PC-9 (cell line): ENCODE measurements at regions not wholly inside any gene's neighbourhood (a gene's known extent, or its start where the extent isn't known, plus 50 kb on each side); places are given as distances from the start of the nearest gene placed in this dataset.
A peak's percentile ranks its signal among the peaks of the same experiment; 100 is the strongest.
"Not testable (repeated sequence)": the region's sequence is repeated elsewhere in the genome, so short reads cannot be mapped to it uniquely, and the experiment has no call there.

Experiments
- BruUV-seq: library from RNA; stranded (reverse); fragments of 400-500 nt; replicated peaks from 2 replicates; lab custom pipeline; 2021; lab: Mats Ljungman, UMichigan
- CTCF ChIA-PET: fragments of 300-600 bp; sonication (Branson Sonifier 250); formaldehyde crosslinking; loops from one replicate; lab custom pipeline; 2022; ENCODE audit warnings: antibody characterized with exemption; lab: Charles Lee
- POLR2A ChIA-PET: fragments of 300-600 bp; sonication (Branson Sonifier 250); formaldehyde crosslinking; loops from one replicate; lab custom pipeline; 2022; ENCODE audit warnings: antibody characterized with exemption; ENCODE audit not compliant: unreplicated experiment; lab: Charles Lee
- DNase-seq, 2 experiments: peaks; one replicate each; pipeline versions ENCODE4 v3.0.0 to v3.0.0-alpha.2; 2015 to 2022; ENCODE audit warnings: mixed read lengths in 1 of 2
- H2AFZ ChIP-seq: fragments of 200-600 bp; sonication (generic); 2 replicates; pipeline ENCODE4 v1.8.1; 2017; ENCODE audit warnings: antibody characterized with exemption
- H3F3A ChIP-seq: fragments of 200-600 bp; sonication (generic); 2 replicates; pipeline ENCODE4 v1.8.1; 2017; ENCODE audit warnings: antibody characterized with exemption, mild to moderate bottlenecking, low read depth; ENCODE audit not compliant: insufficient read depth
- H3K27ac ChIP-seq: fragments of 200-600 bp; sonication (generic); 2 replicates; pipeline ENCODE4 v1.6.1; 2016; ENCODE audit warnings: mixed run types
- H3K27me3 ChIP-seq: fragments of 200-600 bp; sonication (generic); 2 replicates; pipeline ENCODE4 v1.6.1; 2016; ENCODE audit warnings: low read depth, mixed run types; ENCODE audit not compliant: insufficient read depth
- H3K36me3 ChIP-seq: fragments of 200-600 bp; sonication (generic); 2 replicates; pipeline ENCODE4 v1.6.1; 2016; ENCODE audit warnings: low read depth, mixed run types
- H3K4me1 ChIP-seq: fragments of 200-600 bp; sonication (generic); replicated peaks from 2 replicates; pipeline ENCODE4 v1.6.1; 2016; ENCODE audit warnings: mixed run types; ENCODE audit not compliant: insufficient read depth
- H3K4me2 ChIP-seq: fragments of 200-600 bp; sonication (generic); 2 replicates; pipeline ENCODE4 v1.6.1; 2017; ENCODE audit warnings: mixed run types
- H3K4me3 ChIP-seq: fragments of 200-600 bp; sonication (generic); 2 replicates; pipeline ENCODE4 v1.6.1; 2016; ENCODE audit warnings: mixed run types
- H3K79me2 ChIP-seq: fragments of 200-600 bp; sonication (generic); 2 replicates; pipeline ENCODE4 v1.6.1; 2017; ENCODE audit warnings: low read depth, mixed run types
- H3K9me2 ChIP-seq: fragments of 200-600 bp; sonication (generic); 2 replicates; pipeline ENCODE4 v1.8.1; 2017; ENCODE audit warnings: mild to moderate bottlenecking; ENCODE audit not compliant: insufficient read depth
- H3K9me3 ChIP-seq: fragments of 200-600 bp; sonication (generic); 2 replicates; pipeline ENCODE4 v1.8.1; 2016; ENCODE audit warnings: low read depth; ENCODE audit not compliant: insufficient read depth
- H4K20me1 ChIP-seq: fragments of 200-600 bp; sonication (generic); 2 replicates; pipeline ENCODE4 v1.8.1; 2017; ENCODE audit not compliant: insufficient read depth
- EZH2 ChIP-seq: fragments of 200-600 bp; sonication (generic); IDR thresholded peaks from 2 replicates; pipeline ENCODE4 v1.8.0; 2017; ENCODE audit warnings: antibody characterized with exemption, low read depth
- intact Hi-C: fragments of 100-400 bp; cut with micrococcal nuclease; formaldehyde crosslinking; loops from one replicate; pipeline ENCODE4 v1.10.0; 2022; ENCODE audit not compliant: unreplicated experiment
- TF ChIP-seq, protein P1 (sequence below): fragments of 200-600 bp; sonication (generic); conservative IDR thresholded peaks from 2 replicates; pipeline ENCODE4 v1.6.1; 2017; ENCODE audit warnings: mixed run types, antibody characterized with exemption, mild to moderate bottlenecking, moderate library complexity

DNA sequence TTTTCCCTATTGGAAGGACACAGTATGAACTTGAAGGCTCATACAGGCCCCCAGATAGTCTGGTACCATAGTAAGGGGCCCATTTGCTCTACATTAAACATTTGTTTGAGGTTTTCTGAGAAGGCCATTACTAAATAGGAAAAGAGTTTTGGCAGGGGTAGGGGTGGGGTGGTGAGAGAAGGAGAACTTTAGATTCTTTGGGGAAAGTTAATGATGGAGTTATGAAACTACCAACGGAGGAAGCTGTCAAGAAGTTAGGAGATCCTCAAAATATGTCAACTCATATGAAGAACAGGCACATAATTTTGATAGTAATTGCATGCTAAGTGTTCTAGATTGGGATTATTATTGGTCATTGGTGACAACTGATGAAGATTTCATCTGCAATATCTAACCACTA lies 114.7 kb downstream of the TAF11L14 start:
- POLR2A ChIA-PET: no interaction called here
- no peak for DNase-seq

DNA sequence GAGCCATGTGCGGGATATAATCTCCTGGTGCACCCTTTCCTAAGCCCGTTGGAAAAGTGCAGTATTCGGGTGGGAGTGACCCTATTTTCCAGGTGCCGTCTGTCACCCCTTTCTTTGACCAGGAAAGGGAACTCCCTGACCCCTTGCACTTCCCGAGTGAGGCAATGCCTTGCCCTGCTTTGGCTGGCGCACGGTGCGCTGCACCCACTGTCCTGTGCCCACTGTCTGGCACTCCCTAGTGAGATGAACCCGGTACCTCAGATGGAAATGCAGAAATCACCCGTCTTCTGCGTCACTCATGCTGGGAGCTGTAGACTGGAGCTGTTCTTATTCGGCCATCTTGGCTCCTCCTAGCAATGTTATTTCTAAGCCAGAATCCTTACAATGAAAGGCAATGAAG lies 121.1 kb downstream of the TAF11L14 start:
- H3K79me2 ChIP-seq, H3K9me3 ChIP-seq, H3K27ac ChIP-seq, H3K4me3 ChIP-seq, H3K9me2 ChIP-seq, H2AFZ ChIP-seq, H3K4me1 ChIP-seq, H3K36me3 ChIP-seq, H4K20me1 ChIP-seq, H3F3A ChIP-seq, CTCF ChIA-PET, DNase-seq, POLR2A ChIA-PET, H3K27me3 ChIP-seq, intact Hi-C loops, BruUV-seq: not testable (repeated sequence)
- H3K4me2 ChIP-seq: peak overlapping the region; percentile 34; the same call in 1 of the 2 replicates

More for the DNA sequence above, 114.7 kb downstream of the TAF11L14 start:
- Histone ChIP-seq H3K4me2 (no peak overlapping the region), H3K27me3 (peaks cover 6% of the 10 kb centered on the region; the same call in 1 of the 2 replicates), H3K9me3 (no peaks in the 10 kb centered on the region), H3K4me1 (no peaks in the 10 kb centered on the region), H3K36me3 (no peaks in the 10 kb centered on the region), H3K4me3 (no peak overlapping the region), H3K79me2 (no peaks in the 10 kb centered on the region), H4K20me1 (no peaks in the 10 kb centered on the region), H3F3A (no peaks in the 10 kb centered on the region), H3K9me2 (no peaks in the 10 kb centered on the region), H2AFZ (no peak overlapping the region), H3K27ac (no peak overlapping the region)
- BruUV-seq: no TSS peak
- TF ChIP-seq, protein P1, sequence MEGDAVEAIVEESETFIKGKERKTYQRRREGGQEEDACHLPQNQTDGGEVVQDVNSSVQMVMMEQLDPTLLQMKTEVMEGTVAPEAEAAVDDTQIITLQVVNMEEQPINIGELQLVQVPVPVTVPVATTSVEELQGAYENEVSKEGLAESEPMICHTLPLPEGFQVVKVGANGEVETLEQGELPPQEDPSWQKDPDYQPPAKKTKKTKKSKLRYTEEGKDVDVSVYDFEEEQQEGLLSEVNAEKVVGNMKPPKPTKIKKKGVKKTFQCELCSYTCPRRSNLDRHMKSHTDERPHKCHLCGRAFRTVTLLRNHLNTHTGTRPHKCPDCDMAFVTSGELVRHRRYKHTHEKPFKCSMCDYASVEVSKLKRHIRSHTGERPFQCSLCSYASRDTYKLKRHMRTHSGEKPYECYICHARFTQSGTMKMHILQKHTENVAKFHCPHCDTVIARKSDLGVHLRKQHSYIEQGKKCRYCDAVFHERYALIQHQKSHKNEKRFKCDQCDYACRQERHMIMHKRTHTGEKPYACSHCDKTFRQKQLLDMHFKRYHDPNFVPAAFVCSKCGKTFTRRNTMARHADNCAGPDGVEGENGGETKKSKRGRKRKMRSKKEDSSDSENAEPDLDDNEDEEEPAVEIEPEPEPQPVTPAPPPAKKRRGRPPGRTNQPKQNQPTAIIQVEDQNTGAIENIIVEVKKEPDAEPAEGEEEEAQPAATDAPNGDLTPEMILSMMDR: no peak
- TF ChIP-seq EZH2: no peak
- CTCF ChIA-PET: no interaction called here
- intact Hi-C loops: no loop called here

DNA sequence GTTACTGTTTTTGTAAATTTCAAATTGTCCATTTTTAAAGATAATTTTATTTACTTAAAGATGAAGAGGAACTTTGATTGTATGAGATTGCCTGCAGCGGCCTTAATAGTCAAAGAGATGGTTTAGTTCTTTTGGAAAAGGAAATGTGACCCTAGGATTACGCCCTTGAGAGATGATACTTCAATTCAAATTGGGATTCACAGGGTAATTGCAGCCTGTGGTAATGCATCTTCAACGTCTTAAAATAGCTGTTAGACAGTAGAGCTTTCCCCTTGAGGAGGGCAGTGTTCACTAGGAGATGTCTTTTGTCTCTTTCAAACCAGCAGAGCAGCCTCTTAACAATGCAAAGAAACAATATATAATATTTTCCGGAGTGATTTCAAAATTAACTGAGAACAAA lies 127.1 kb downstream of the TAF11L14 start:
- ChIA-PET POLR2A (no interaction called here), CTCF (no interaction called here)
- Histone ChIP-seq H3F3A (no peaks in the 10 kb centered on the region), H3K27ac (no peak overlapping the region), H3K79me2 (no peaks in the 10 kb centered on the region), H3K4me1 (no peaks in the 10 kb centered on the region), H4K20me1 (no peaks in the 10 kb centered on the region), H3K36me3 (no peaks in the 10 kb centered on the region), H3K4me2 (no peak overlapping the region), H3K4me3 (no peak overlapping the region), H2AFZ (no peak overlapping the region), H3K9me3 (no peaks in the 10 kb centered on the region), H3K27me3 (peaks cover 16% of the 10 kb centered on the region; the same call in 1 of the 2 replicates), H3K9me2 (no peaks in the 10 kb centered on the region)
- intact Hi-C loops: no loop called here
- no peak for TF ChIP-seq EZH2
- TF ChIP-seq, protein P1: no peak
- DNase-seq: no peak
- BruUV-seq: no TSS peak

DNA sequence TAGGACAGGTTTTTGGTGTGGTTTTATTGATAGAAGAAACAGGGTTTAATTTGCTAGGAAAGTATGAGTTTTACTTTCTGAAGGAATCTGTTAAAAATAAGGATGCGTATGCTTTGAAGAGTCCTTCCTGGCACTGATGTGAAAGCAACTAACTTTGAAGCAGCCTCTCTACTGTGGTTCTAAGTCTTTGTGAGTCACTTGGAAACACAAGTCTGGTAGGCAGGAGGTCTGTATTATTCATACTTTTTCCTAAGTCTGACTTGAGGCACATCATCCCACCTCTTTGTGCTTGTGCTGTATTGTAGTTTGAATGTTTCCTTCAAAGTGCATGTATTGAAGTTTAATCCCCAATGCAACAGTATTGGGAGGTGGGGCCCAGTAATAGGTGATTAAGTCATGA lies 129.0 kb downstream of the TAF11L14 start:
- Histone ChIP-seq H3K9me2 (no peaks in the 10 kb centered on the region), H4K20me1 (no peaks in the 10 kb centered on the region), H3K4me1 (no peaks in the 10 kb centered on the region), H2AFZ (no peak overlapping the region), H3K36me3 (no peaks in the 10 kb centered on the region), H3K27ac (no peak overlapping the region), H3K27me3 (peaks cover 12% of the 10 kb centered on the region; the same call in 1 of the 2 replicates), H3K9me3 (no peaks in the 10 kb centered on the region), H3K4me2 (no peak overlapping the region), H3K79me2 (no peaks in the 10 kb centered on the region), H3F3A (no peaks in the 10 kb centered on the region), H3K4me3 (no peak overlapping the region)
- TF ChIP-seq EZH2: no peak
- TF ChIP-seq, protein P1: no peak
- POLR2A ChIA-PET: no interaction called here
- no TSS peak for BruUV-seq
- intact Hi-C loops: no loop called here
- DNase-seq: no peak
- CTCF ChIA-PET: no interaction called here
